Parathyroid adenoma (tissue), 2 donors: ENCODE measurements at regions not wholly inside any gene's neighbourhood (a gene's known extent, or its start where the extent isn't known, plus 50 kb on each side); places are given as distances from the start of the nearest gene placed in this dataset.
"Not testable (repeated sequence)": the region's sequence is repeated elsewhere in the genome, so short reads cannot be mapped to it uniquely, and the experiment has no call there.

Source experiments
- H2AFZ ChIP-seq: fragments of 300-600 bp; sonication (generic); one replicate; pipeline ENCODE4 v1.7.0; 2017; ENCODE audit warnings: antibody characterized with exemption, mild to moderate bottlenecking
- H3K27ac ChIP-seq: fragments of 300-600 bp; sonication (generic); one replicate; pipeline ENCODE4 v1.7.0; 2017
- H3K27me3 ChIP-seq: fragments of 300-600 bp; sonication (generic); one replicate; pipeline ENCODE4 v1.7.0; 2017; ENCODE audit warnings: low read length; ENCODE audit not compliant: control insufficient read depth, insufficient read depth
- H3K36me3 ChIP-seq: fragments of 300-600 bp; sonication (generic); one replicate; pipeline ENCODE4 v1.7.0; 2017; ENCODE audit warnings: low read length; ENCODE audit not compliant: control insufficient read depth, insufficient read depth
- H3K4me1 ChIP-seq: fragments of 300-600 bp; sonication (generic); one replicate; pipeline ENCODE4 v1.7.0; 2017; ENCODE audit warnings: control low read depth
- H3K4me2 ChIP-seq: fragments of 300-600 bp; sonication (generic); one replicate; pipeline ENCODE4 v1.7.0; 2017; ENCODE audit warnings: low read length
- H3K4me3 ChIP-seq: fragments of 300-600 bp; sonication (generic); one replicate; pipeline ENCODE4 v1.7.0; 2017; ENCODE audit warnings: low read depth, low read length
- H3K79me2 ChIP-seq: fragments of 300-600 bp; sonication (generic); one replicate; pipeline ENCODE4 v1.7.0; 2017; ENCODE audit warnings: control low read depth
- H3K9ac ChIP-seq: fragments of 300-600 bp; sonication (generic); one replicate; pipeline ENCODE4 v1.7.0; 2017; ENCODE audit warnings: mild to moderate bottlenecking
- H3K9me3 ChIP-seq: fragments of 300-600 bp; sonication (generic); one replicate; pipeline ENCODE4 v1.7.0; 2017; ENCODE audit warnings: low read length; ENCODE audit not compliant: control insufficient read depth
- TF ChIP-seq, protein P1 (sequence below): fragments of 300-600 bp; sonication (generic); IDR thresholded peaks from one replicate; pipeline ENCODE4 v1.7.0; 2017; ENCODE audit warnings: antibody characterized with exemption, mild to moderate bottlenecking
- donor health status: primary hyperparathyroidism.

DNA sequence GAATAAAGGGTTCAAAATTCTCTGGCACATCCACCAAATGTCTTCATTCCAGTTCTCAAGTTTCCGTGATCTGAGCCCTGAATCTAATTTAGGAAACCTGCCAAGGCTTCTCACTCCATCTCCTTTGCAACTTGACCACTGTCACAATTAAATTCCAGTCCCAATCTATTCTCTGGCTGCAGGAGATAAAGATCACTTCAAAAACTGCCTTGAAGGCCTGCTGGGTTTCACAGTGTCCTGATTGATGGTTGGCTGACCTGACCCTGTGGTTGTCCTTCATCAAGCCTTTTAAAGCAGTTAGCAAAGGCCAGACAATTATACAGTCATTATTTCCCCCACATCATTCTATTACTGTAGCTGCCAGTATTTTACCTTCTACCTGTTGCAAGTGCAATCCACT lies 60.3 kb upstream of the DNAJC10 start:
- H3K4me3 ChIP-seq, result no peak overlapping the region
- TF ChIP-seq, protein P1, sequence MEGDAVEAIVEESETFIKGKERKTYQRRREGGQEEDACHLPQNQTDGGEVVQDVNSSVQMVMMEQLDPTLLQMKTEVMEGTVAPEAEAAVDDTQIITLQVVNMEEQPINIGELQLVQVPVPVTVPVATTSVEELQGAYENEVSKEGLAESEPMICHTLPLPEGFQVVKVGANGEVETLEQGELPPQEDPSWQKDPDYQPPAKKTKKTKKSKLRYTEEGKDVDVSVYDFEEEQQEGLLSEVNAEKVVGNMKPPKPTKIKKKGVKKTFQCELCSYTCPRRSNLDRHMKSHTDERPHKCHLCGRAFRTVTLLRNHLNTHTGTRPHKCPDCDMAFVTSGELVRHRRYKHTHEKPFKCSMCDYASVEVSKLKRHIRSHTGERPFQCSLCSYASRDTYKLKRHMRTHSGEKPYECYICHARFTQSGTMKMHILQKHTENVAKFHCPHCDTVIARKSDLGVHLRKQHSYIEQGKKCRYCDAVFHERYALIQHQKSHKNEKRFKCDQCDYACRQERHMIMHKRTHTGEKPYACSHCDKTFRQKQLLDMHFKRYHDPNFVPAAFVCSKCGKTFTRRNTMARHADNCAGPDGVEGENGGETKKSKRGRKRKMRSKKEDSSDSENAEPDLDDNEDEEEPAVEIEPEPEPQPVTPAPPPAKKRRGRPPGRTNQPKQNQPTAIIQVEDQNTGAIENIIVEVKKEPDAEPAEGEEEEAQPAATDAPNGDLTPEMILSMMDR, result no peak
- H3K4me2 ChIP-seq, result peak overlapping the region; percentile 13
- H3K9ac ChIP-seq, result no peak overlapping the region
- H3K9me3 ChIP-seq, result no peaks in the 10 kb centered on the region
- no peaks in the 10 kb centered on the region for H3K27me3 ChIP-seq
- no peaks in the 10 kb centered on the region for H3K79me2 ChIP-seq
- no peak overlapping the region for H2AFZ ChIP-seq
- no peaks in the 10 kb centered on the region for H3K36me3 ChIP-seq
- peaks cover 4% of the 10 kb centered on the region for H3K4me1 ChIP-seq
- no peak overlapping the region for H3K27ac ChIP-seq

GRCh38 chr2:182664212-182664611 lies 51.8 kb upstream of the DNAJC10 start:
- no peaks in the 10 kb centered on the region for H3K36me3 ChIP-seq
- H3K27ac ChIP-seq, result no peak overlapping the region
- no peak overlapping the region for H3K4me2 ChIP-seq

DNA sequence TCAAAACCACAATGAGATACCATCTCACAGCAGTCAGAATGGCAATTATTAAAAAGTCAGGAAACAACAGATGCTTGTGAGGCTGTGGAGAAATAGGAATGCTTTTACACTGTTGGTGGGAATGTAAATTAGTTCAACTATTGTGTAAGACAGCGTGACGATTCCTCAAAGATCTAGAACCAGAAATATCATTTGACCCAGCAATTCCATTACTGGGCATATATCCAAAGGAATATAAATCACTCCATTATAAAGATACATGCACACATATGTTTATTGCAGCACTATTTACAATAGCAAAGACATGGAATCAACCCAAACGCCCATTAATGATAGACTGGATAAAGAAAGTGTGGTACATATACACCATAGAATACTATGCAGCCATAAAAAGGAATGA lies 50.6 kb upstream of the DNAJC10 start:
- not testable (repeated sequence) for H2AFZ ChIP-seq, H3K4me2 ChIP-seq, H3K4me3 ChIP-seq, H3K27me3 ChIP-seq, H3K36me3 ChIP-seq, H3K4me1 ChIP-seq, H3K79me2 ChIP-seq, H3K27ac ChIP-seq, H3K9ac ChIP-seq, H3K9me3 ChIP-seq

More at GRCh38 chr2:182664212-182664611, 51.8 kb upstream of the DNAJC10 start:
- no peaks in the 10 kb centered on the region for H3K9me3 ChIP-seq
- TF ChIP-seq, protein P1, result no peak
- H3K27me3 ChIP-seq, result no peaks in the 10 kb centered on the region
- H3K4me1 ChIP-seq, result no peaks in the 10 kb centered on the region
- no peaks in the 10 kb centered on the region for H3K79me2 ChIP-seq
- H3K4me3 ChIP-seq, result no peak overlapping the region
- no peak overlapping the region for H2AFZ ChIP-seq
- no peak overlapping the region for H3K9ac ChIP-seq
